OCI-LY1 (cell line): ENCODE measurements at regions not wholly inside any gene's neighbourhood (a gene's known extent, or its start where the extent isn't known, plus 50 kb on each side); places are given as distances from the start of the nearest gene placed in this dataset.

Experiments
- CTCF ChIP-seq: fragments of 200-600 bp; sonication (generic), shearing (Covaris generic); IDR thresholded peaks from 2 replicates; pipeline ENCODE4 v1.5.1; 2017; ENCODE audit warnings: mild to moderate bottlenecking, antibody characterized with exemption, low read length, moderate library complexity, mixed read lengths
- EZH2 ChIP-seq: fragments of 200-600 bp; sonication (generic), shearing (Covaris generic); IDR thresholded peaks from 2 replicates; pipeline ENCODE4 v1.8.0; 2017; ENCODE audit warnings: borderline replicate concordance, mixed run types, mild to moderate bottlenecking, antibody characterized with exemption, low read length, moderate library complexity, mixed read lengths

GRCh38 chr21:35127851-35128250 is 78.7 kb upstream of the RUNX1 start:
- TF ChIP-seq CTCF: no peak
- TF ChIP-seq EZH2: no peak
